ENCODE measurements at regions not wholly inside any gene's neighbourhood (a gene's known extent, or its start where the extent isn't known, plus 50 kb on each side); places are given as distances from the start of the nearest gene placed in this dataset.
"Not testable (repeated sequence)": the region's sequence is repeated elsewhere in the genome, so short reads cannot be mapped to it uniquely, and the experiment has no call there.

GRCh38 chr13:31385540-31385939 is 185.8 kb downstream of the B3GLCT start:
- DNase-seq, result no peak

- DNase-seq, result no peak
Observed at GRCh38 chr13:31394506-31394905, 194.7 kb downstream of the B3GLCT start.

- DNase-seq, result no peak
Observed at GRCh38 chr13:31395090-31395489, 195.3 kb downstream of the B3GLCT start.

GRCh38 chr13:31399690-31400089 is 199.9 kb downstream of the B3GLCT start:
- DNase-seq, result no peak

GRCh38 chr13:31403711-31404110 is 203.9 kb downstream of the B3GLCT start:
- DNase-seq, result not testable (repeated sequence)

GRCh38 chr13:31408927-31409326 is 209.2 kb downstream of the B3GLCT start:
- no peak for DNase-seq

- no peak for DNase-seq
Observed at GRCh38 chr13:31409678-31410356, 210.0 kb downstream of the B3GLCT start.

GRCh38 chr13:31413516-31413915 is 213.7 kb downstream of the B3GLCT start:
- no peak for DNase-seq

GRCh38 chr13:31416066-31416465 is 216.3 kb downstream of the B3GLCT start:
- no peak for DNase-seq

- DNase-seq, result no peak
Observed at GRCh38 chr13:31418186-31418585, 218.4 kb downstream of the B3GLCT start.

- DNase-seq, result no peak
Observed at GRCh38 chr13:31421756-31422155, 222.0 kb downstream of the B3GLCT start.

GRCh38 chr13:31424130-31424729 is 224.5 kb downstream of the B3GLCT start:
- DNase-seq, result peak; percentile 66 to 80

GRCh38 chr13:31426395-31426794 is 226.6 kb downstream of the B3GLCT start:
- no peak for DNase-seq

GRCh38 chr13:31427151-31428100 is 227.7 kb downstream of the B3GLCT start:
- DNase-seq, result no peak

GRCh38 chr13:31431722-31432137 is 232.0 kb downstream of the B3GLCT start:
- DNase-seq, result no peak

- no peak for DNase-seq
Observed at GRCh38 chr13:31433207-31433606, 233.4 kb downstream of the B3GLCT start.

GRCh38 chr13:31433746-31434145 is 234.0 kb downstream of the B3GLCT start:
- DNase-seq, result no peak

- DNase-seq, result no peak
Observed at GRCh38 chr13:31434613-31435012, 234.8 kb downstream of the B3GLCT start.

GRCh38 chr13:31435536-31435935 is 235.8 kb downstream of the B3GLCT start:
- no peak for DNase-seq

- DNase-seq, result no peak
Observed at GRCh38 chr13:31436478-31436877, 236.7 kb downstream of the B3GLCT start.

- no peak for DNase-seq
Observed at GRCh38 chr13:31437975-31438374, 238.2 kb downstream of the B3GLCT start.

GRCh38 chr13:31440132-31440531 is 240.4 kb downstream of the B3GLCT start:
- no peak for DNase-seq

GRCh38 chr13:31441800-31442510 is 242.2 kb downstream of the B3GLCT start:
- no peak for DNase-seq

All from NCI-H446 (cell line).